Fibroblast of villous mesenchyme (primary cell): ENCODE measurements at regions not wholly inside any gene's neighbourhood (a gene's known extent, or its start where the extent isn't known, plus 50 kb on each side); places are given as distances from the start of the nearest gene placed in this dataset.
A peak's percentile ranks its signal among the peaks of the same experiment; 100 is the strongest.
"Not testable (repeated sequence)": the region's sequence is repeated elsewhere in the genome, so short reads cannot be mapped to it uniquely, and the experiment has no call there.

Experiments used
- DNase-seq: peaks from one replicate; pipeline ENCODE4 v3.0.0-alpha.2; 2010; ENCODE audit warnings: low read depth
- H3K4me3 ChIP-seq: 2 replicates; pipeline ENCODE4 v1.5.1; 2011; ENCODE audit warnings: low read depth, mild to moderate bottlenecking, low read length
- TF ChIP-seq, protein P1 (sequence below): IDR thresholded peaks from 2 replicates; pipeline ENCODE4 v1.5.1; 2012; ENCODE audit warnings: low read depth, mild to moderate bottlenecking, low read length; ENCODE audit not compliant: insufficient read depth

GRCh38 chr3:105137911-105138310 is 228.8 kb upstream of the ALCAM start:
- H3K4me3 ChIP-seq, result no peak overlapping the region
- TF ChIP-seq, protein P1, sequence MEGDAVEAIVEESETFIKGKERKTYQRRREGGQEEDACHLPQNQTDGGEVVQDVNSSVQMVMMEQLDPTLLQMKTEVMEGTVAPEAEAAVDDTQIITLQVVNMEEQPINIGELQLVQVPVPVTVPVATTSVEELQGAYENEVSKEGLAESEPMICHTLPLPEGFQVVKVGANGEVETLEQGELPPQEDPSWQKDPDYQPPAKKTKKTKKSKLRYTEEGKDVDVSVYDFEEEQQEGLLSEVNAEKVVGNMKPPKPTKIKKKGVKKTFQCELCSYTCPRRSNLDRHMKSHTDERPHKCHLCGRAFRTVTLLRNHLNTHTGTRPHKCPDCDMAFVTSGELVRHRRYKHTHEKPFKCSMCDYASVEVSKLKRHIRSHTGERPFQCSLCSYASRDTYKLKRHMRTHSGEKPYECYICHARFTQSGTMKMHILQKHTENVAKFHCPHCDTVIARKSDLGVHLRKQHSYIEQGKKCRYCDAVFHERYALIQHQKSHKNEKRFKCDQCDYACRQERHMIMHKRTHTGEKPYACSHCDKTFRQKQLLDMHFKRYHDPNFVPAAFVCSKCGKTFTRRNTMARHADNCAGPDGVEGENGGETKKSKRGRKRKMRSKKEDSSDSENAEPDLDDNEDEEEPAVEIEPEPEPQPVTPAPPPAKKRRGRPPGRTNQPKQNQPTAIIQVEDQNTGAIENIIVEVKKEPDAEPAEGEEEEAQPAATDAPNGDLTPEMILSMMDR, result no peak
- no peak for DNase-seq

- H3K4me3 ChIP-seq, result no peak overlapping the region
- TF ChIP-seq, protein P1, result no peak
- no peak for DNase-seq
Measured at GRCh38 chr3:105139881-105140560, 226.7 kb upstream of the ALCAM start.

DNA sequence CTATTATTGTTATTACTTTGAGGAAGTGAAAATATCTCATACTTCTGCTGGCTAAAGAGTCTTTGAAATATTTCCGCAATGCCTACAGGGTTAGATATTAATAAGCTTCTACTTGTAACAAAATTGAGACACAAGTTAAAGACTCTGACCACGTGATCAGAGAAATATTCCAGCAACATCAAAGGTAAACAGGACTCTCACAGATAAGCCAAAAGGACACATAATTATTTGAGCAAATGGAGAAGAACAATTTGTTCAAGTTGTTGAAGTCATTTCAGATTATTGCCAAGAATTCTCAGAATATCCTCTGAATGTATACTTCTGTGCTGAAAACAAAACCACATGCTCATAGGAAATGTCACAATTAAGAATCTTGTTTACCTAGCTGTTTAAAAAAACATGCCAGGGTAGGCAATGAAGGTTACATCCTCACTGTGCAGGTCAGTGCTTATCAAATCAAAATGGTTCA is 225.8 kb upstream of the ALCAM start:
- TF ChIP-seq, protein P1, result no peak
- H3K4me3 ChIP-seq, result no peak overlapping the region
- peak; percentile 6 for DNase-seq

- TF ChIP-seq, protein P1, result no peak
- no peak for DNase-seq
- no peak overlapping the region for H3K4me3 ChIP-seq
Measured at GRCh38 chr3:105144837-105145236, 221.9 kb upstream of the ALCAM start.

GRCh38 chr3:105145511-105145910 is 221.2 kb upstream of the ALCAM start:
- H3K4me3 ChIP-seq, result no peak overlapping the region
- DNase-seq, result no peak
- TF ChIP-seq, protein P1, result no peak

DNA sequence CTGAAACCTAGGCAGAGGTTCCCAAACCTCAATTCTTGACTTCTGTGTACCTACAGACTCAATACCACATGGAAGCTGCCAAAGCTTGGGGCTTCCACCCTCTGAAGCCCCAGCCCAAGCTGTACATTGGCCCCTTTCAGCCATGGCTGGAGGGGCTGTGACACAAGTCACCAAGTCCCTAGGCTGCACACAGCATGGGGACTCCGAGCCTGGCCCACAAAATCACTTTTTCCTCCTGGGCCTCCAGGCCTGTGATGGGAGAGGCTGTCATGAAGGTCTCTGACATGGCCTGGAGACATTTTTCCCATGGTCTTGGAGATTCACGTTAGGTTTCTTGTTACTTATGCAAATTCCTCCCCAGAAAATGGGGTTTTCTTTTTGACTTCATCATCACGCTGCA is 217.5 kb upstream of the ALCAM start:
- not testable (repeated sequence) for H3K4me3 ChIP-seq, DNase-seq

- TF ChIP-seq, protein P1, result no peak
- DNase-seq, result no peak
- H3K4me3 ChIP-seq, result no peak overlapping the region
Measured at GRCh38 chr3:105152987-105153386, 213.7 kb upstream of the ALCAM start.
